AG10803 (cell line): ENCODE measurements at regions not wholly inside any gene's neighbourhood (a gene's known extent, or its start where the extent isn't known, plus 50 kb on each side); places are given as distances from the start of the nearest gene placed in this dataset.
"Not testable (repeated sequence)": the region's sequence is repeated elsewhere in the genome, so short reads cannot be mapped to it uniquely, and the experiment has no call there.

Experiments
- DNase-seq: peaks from one replicate; pipeline ENCODE4 v3.0.0; 2010; ENCODE audit warnings: low read depth
- H3K4me3 ChIP-seq: 2 replicates; pipeline ENCODE4 v1.5.1; 2011; ENCODE audit warnings: mild to moderate bottlenecking, low read length, control low read depth
- TF ChIP-seq, protein P1 (sequence below): conservative IDR thresholded peaks from 2 replicates; pipeline ENCODE4 v1.5.1; 2011; ENCODE audit warnings: mild to moderate bottlenecking, low read length, control low read depth, inconsistent platforms

DNA sequence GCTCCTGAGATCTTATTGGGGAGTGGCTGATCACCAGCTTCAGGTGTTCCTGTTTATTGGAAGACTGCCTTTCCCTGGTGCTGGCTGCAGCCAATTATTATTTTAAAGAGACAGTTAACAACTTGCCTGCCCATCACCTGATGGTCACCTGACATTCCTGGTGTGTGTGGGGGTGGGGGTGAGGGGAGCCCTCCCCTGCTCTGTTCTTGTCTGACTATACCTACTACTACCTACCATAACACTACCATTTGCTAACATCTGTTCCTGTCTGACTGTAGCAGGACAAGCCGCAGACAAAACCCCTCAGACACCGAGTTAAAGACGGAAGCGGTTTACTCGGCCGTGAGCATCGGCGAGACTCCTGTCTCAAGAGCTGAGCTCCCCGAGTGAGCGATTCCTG is 54.9 kb upstream of the NBPF3 start:
- TF ChIP-seq, protein P1, sequence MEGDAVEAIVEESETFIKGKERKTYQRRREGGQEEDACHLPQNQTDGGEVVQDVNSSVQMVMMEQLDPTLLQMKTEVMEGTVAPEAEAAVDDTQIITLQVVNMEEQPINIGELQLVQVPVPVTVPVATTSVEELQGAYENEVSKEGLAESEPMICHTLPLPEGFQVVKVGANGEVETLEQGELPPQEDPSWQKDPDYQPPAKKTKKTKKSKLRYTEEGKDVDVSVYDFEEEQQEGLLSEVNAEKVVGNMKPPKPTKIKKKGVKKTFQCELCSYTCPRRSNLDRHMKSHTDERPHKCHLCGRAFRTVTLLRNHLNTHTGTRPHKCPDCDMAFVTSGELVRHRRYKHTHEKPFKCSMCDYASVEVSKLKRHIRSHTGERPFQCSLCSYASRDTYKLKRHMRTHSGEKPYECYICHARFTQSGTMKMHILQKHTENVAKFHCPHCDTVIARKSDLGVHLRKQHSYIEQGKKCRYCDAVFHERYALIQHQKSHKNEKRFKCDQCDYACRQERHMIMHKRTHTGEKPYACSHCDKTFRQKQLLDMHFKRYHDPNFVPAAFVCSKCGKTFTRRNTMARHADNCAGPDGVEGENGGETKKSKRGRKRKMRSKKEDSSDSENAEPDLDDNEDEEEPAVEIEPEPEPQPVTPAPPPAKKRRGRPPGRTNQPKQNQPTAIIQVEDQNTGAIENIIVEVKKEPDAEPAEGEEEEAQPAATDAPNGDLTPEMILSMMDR: no peak
- no peak overlapping the region for H3K4me3 ChIP-seq
- no peak for DNase-seq

GRCh38 chr1:21384620-21385019 is 55.3 kb upstream of the NBPF3 start:
- no peak for DNase-seq
- no peak overlapping the region for H3K4me3 ChIP-seq
- TF ChIP-seq, protein P1: no peak

DNA sequence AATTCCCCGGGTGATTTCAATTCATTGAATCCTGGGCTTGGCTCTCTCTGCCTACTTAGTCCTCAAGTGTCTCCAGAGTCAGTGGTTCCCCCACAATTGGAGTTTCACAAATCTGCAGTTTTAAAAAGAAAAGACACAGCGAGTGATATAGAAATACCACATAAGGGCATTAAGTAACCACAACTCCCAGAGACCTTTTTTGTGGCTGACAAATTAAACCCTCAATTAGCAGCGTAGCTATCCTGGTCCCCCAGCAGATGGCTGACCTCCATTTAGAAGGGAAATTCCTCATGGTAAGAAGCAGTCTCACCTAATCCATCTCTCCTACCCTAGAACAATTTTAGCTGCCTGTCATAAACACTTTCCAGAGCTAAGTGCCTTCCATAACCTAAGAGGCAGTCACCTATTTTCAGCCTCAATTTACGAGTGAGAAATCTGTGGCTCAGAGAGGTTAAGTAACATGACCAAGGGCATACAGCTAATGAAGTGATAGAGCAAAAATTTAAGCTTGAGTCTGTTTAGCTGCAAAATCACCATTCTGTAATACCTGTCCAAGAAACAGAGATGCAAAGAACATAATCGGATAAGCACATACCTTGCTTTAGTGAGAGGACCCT is 56.0 kb upstream of the NBPF3 start:
- DNase-seq: no peak
- H3K4me3 ChIP-seq: no peak overlapping the region

GRCh38 chr1:21381354-21381753 is 58.6 kb upstream of the NBPF3 start:
- no peak for DNase-seq
- TF ChIP-seq, protein P1: no peak
- H3K4me3 ChIP-seq: no peak overlapping the region

More for the DNA sequence above, 56.0 kb upstream of the NBPF3 start:
- TF ChIP-seq, protein P1: 0 out of 2 replicates have a peak, but pooled peaks have one; percentile 5

DNA sequence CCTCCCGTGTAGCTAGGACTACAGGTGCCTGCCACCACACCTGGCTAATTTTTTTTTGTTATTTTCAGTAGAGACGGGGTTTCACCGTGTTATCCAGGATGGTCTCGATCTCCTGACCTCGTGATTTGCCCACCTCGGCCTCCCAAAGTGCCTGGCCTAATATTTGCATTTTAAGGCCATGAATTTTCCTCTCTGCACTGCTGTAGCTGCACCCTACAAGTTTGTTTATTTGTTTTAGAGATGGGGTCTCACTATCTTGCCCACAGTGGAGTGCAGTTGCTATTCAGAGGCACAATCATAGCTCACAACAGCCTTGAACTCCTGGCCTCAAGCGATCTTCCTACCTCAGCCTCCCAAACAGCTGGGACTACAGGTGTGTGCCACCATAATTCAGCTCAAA is 59.8 kb upstream of the NBPF3 start:
- DNase-seq, H3K4me3 ChIP-seq: not testable (repeated sequence)

DNA sequence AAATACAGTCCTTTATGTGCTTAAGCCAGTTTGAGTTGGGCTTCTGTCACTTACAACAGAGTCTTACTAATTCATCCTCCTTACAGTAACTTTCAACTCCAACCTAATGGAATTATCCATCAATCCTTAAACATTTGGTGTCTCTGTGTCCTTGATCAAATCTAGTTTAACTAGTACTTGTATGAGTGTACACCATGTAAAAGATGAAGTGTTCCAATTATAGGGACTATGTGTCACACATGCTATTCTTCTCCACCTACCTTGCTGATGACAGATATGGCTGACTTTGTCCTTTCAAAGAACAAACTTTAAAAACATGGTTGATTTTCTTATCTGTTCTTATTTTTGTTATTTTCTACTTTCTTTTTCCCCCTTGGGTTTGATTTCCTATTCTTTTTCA is 60.4 kb upstream of the NBPF3 start:
- TF ChIP-seq, protein P1: no peak
- no peak for DNase-seq

GRCh38 chr1:21378705-21379494 is 61.0 kb upstream of the NBPF3 start:
- no peak for DNase-seq
- TF ChIP-seq, protein P1: no peak
- H3K4me3 ChIP-seq: no peak overlapping the region

More for the DNA sequence above, 60.4 kb upstream of the NBPF3 start:
- H3K4me3 ChIP-seq: no peak overlapping the region
